C4-2B (cell line): ENCODE measurements at regions not wholly inside any gene's neighbourhood (a gene's known extent, or its start where the extent isn't known, plus 50 kb on each side); places are given as distances from the start of the nearest gene placed in this dataset.

Experiments
- CTCF ChIP-seq: fragments of 450-650 bp; conservative IDR thresholded peaks from 2 replicates; pipeline ENCODE4 v1.5.1; 2017; ENCODE audit warnings: mild to moderate bottlenecking
- ZFX ChIP-seq: fragments of 450-650 bp; IDR thresholded peaks from 2 replicates; pipeline ENCODE4 v1.6.1; 2017

GRCh38 chr7:15862016-15862780, 175.7 kb upstream of the MEOX2 start:
- TF ChIP-seq CTCF (no peak), ZFX (no peak)
